Skin of body (tissue), 1 donor: ENCODE measurements at regions not wholly inside any gene's neighbourhood (a gene's known extent, or its start where the extent isn't known, plus 50 kb on each side); places are given as distances from the start of the nearest gene placed in this dataset. TPM values are rescaled to one million over a fixed set of nuclear protein-coding genes. Genes with fewer than 3 reads are reported as not detected.

Experiments
- small RNA-seq: library from RNA; depleted of rRNA; stranded (forward); fragments of <200 nt; gene quantifications from one replicate; pipeline ENCODE3, GENCODE V24; 2014; ENCODE audit warnings: low replicate concordance

Small RNA genes in the stretch of these regions (small RNA-seq; reads per million reads assigned to genes)
- gene MRPS36P5 = not detected
- not detected for gene RPS27P21
